ENCODE measurements at regions not wholly inside any gene's neighbourhood (a gene's known extent, or its start where the extent isn't known, plus 50 kb on each side); places are given as distances from the start of the nearest gene placed in this dataset.
"Not testable (repeated sequence)": the region's sequence is repeated elsewhere in the genome, so short reads cannot be mapped to it uniquely, and the experiment has no call there.

- WGBS, 2 donors, result 41 to 58% methylated on average over 4 of the region's 4 CpGs
- no peak overlapping the region for H3K27ac ChIP-seq (ENCODE audit: low read depth in 1 of 2, low read length in 1 of 2)
- no peak for DNase-seq
- no peaks in the 10 kb centered on the region for H3K4me1 ChIP-seq (ENCODE audit: control insufficient read depth in 5 of 5, insufficient read depth in 5 of 5, low read length in 5 of 5)
- peaks cover 0 to 5% (median 0%) of the 10 kb centered on the region in 4 donors for H3K9me3 ChIP-seq (ENCODE audit: control insufficient read depth in 4 of 4, insufficient read depth in 3 of 4, low read length in 3 of 4)
- TF ChIP-seq CTCF (IDR thresholded peaks at IDR 0.05; ENCODE audit: control extremely low read depth, extremely low read depth), result no peak
- no peak overlapping the region for H3K4me3 ChIP-seq
- no peaks in the 10 kb centered on the region for H3K27me3 ChIP-seq (ENCODE audit: control insufficient read depth in 3 of 3, insufficient read depth in 3 of 3, low read length in 2 of 3)
- H3K36me3 ChIP-seq (ENCODE audit: control insufficient read depth in 4 of 4, insufficient read depth in 4 of 4, low read length in 4 of 4), result no peaks in the 10 kb centered on the region
- ATAC-seq (ENCODE audit: insufficient read depth, low FRiP score), result no peak
- H3K9ac ChIP-seq (ENCODE audit: insufficient read depth in 1 of 2, low read length in 2 of 2), result no peak overlapping the region
Measured at GRCh38 chr4:64729561-64729960, 320.3 kb upstream of the TECRL start.

GRCh38 chr4:64727960-64728359, 318.7 kb upstream of the TECRL start:
- DNase-seq (no peak), ATAC-seq (ENCODE audit: insufficient read depth, low FRiP score) (no peak)
- H3K9ac ChIP-seq (ENCODE audit: insufficient read depth in 1 of 2, low read length in 2 of 2), result no peak overlapping the region
- 48 to 68% methylated on average over 2 of the region's 2 CpGs for WGBS, 2 donors
- TF ChIP-seq CTCF (IDR thresholded peaks at IDR 0.05; ENCODE audit: control extremely low read depth, extremely low read depth), result no peak
- no peak overlapping the region for H3K4me3 ChIP-seq
- no peak overlapping the region for H3K27ac ChIP-seq (ENCODE audit: low read depth in 1 of 2, low read length in 1 of 2)
- H3K9me3 ChIP-seq (ENCODE audit: control insufficient read depth in 4 of 4, insufficient read depth in 3 of 4, low read length in 3 of 4), result peaks cover 0 to 5% (median 0%) of the 10 kb centered on the region in 4 donors
- H3K27me3 ChIP-seq (ENCODE audit: control insufficient read depth in 3 of 3, insufficient read depth in 3 of 3, low read length in 2 of 3), result no peaks in the 10 kb centered on the region
- no peaks in the 10 kb centered on the region for H3K36me3 ChIP-seq (ENCODE audit: control insufficient read depth in 4 of 4, insufficient read depth in 4 of 4, low read length in 4 of 4)
- no peaks in the 10 kb centered on the region for H3K4me1 ChIP-seq (ENCODE audit: control insufficient read depth in 5 of 5, insufficient read depth in 5 of 5, low read length in 5 of 5)

GRCh38 chr4:64727391-64727790, 318.1 kb upstream of the TECRL start:
- WGBS, 2 donors, result 62 to 67% methylated on average over 5 of the region's 5 CpGs
- not testable (repeated sequence) for DNase-seq; H3K9me3 ChIP-seq (ENCODE audit: control insufficient read depth in 4 of 4, insufficient read depth in 3 of 4, low read length in 3 of 4); H3K4me1 ChIP-seq (ENCODE audit: control insufficient read depth in 5 of 5, insufficient read depth in 5 of 5, low read length in 5 of 5); ATAC-seq (ENCODE audit: insufficient read depth, low FRiP score); H3K4me3 ChIP-seq; H3K36me3 ChIP-seq (ENCODE audit: control insufficient read depth in 4 of 4, insufficient read depth in 4 of 4, low read length in 4 of 4); H3K27me3 ChIP-seq (ENCODE audit: control insufficient read depth in 3 of 3, insufficient read depth in 3 of 3, low read length in 2 of 3); H3K9ac ChIP-seq (ENCODE audit: insufficient read depth in 1 of 2, low read length in 2 of 2); H3K27ac ChIP-seq (ENCODE audit: low read depth in 1 of 2, low read length in 1 of 2)

- no peaks in the 10 kb centered on the region for H3K4me1 ChIP-seq (ENCODE audit: control insufficient read depth in 5 of 5, insufficient read depth in 5 of 5, low read length in 5 of 5)
- no peak for ATAC-seq (ENCODE audit: insufficient read depth, low FRiP score)
- no peak overlapping the region for H3K4me3 ChIP-seq
- no peaks in the 10 kb centered on the region for H3K27me3 ChIP-seq (ENCODE audit: control insufficient read depth in 3 of 3, insufficient read depth in 3 of 3, low read length in 2 of 3)
- WGBS, 2 donors, result 90 to 93% methylated on average over 9 of the region's 9 CpGs
- no peak overlapping the region for H3K9ac ChIP-seq (ENCODE audit: insufficient read depth in 1 of 2, low read length in 2 of 2)
- no peak for TF ChIP-seq CTCF (IDR thresholded peaks at IDR 0.05; ENCODE audit: control extremely low read depth, extremely low read depth)
- no peaks in the 10 kb centered on the region for H3K36me3 ChIP-seq (ENCODE audit: control insufficient read depth in 4 of 4, insufficient read depth in 4 of 4, low read length in 4 of 4)
- no peak for DNase-seq
- H3K27ac ChIP-seq (ENCODE audit: low read depth in 1 of 2, low read length in 1 of 2), result no peak overlapping the region
- peaks cover 0 to 5% (median 0%) of the 10 kb centered on the region in 4 donors for H3K9me3 ChIP-seq (ENCODE audit: control insufficient read depth in 4 of 4, insufficient read depth in 3 of 4, low read length in 3 of 4)
Measured at GRCh38 chr4:64724689-64725088, 315.4 kb upstream of the TECRL start.
